OCI-LY1 (cell line): ENCODE measurements at regions not wholly inside any gene's neighbourhood (a gene's known extent, or its start where the extent isn't known, plus 50 kb on each side); places are given as distances from the start of the nearest gene placed in this dataset.

ENCODE experiments used
- H2AFZ ChIP-seq: fragments of 200-600 bp; sonication (generic), shearing (Covaris generic); 2 replicates; pipeline ENCODE4 v1.6.0; 2014; ENCODE audit warnings: antibody characterized with exemption, mild to moderate bottlenecking, low read length
- H3F3A ChIP-seq: fragments of 200-600 bp; sonication (generic), shearing (Covaris generic); 2 replicates; pipeline ENCODE4 v1.6.0; 2014; ENCODE audit warnings: mild to moderate bottlenecking, antibody characterized with exemption, low read length, moderate library complexity; ENCODE audit not compliant: insufficient read depth
- H3K27ac ChIP-seq: fragments of 200-600 bp; sonication (generic); 2 replicates; pipeline ENCODE4 v1.5.1; 2014; ENCODE audit warnings: low read length, mixed run types, mild to moderate bottlenecking, low read depth; ENCODE audit not compliant: poor library complexity, severe bottlenecking
- H3K27me3 ChIP-seq: fragments of 200-600 bp; sonication (generic); 2 replicates; pipeline ENCODE4 v1.6.0; 2014; ENCODE audit warnings: antibody characterized with exemption, mild to moderate bottlenecking, low read length, moderate library complexity; ENCODE audit not compliant: insufficient read depth
- H3K36me3 ChIP-seq: fragments of 200-600 bp; sonication (generic); 2 replicates; pipeline ENCODE4 v1.6.1; 2014; ENCODE audit warnings: mild to moderate bottlenecking, antibody characterized with exemption, low read length, moderate library complexity, mixed read lengths; ENCODE audit not compliant: insufficient read depth
- H3K4me1 ChIP-seq: fragments of 200-600 bp; sonication (generic); 2 replicates; pipeline ENCODE4 v1.5.1; 2014; ENCODE audit warnings: mild to moderate bottlenecking, low read length, moderate library complexity; ENCODE audit not compliant: insufficient read depth, severe bottlenecking
- H3K4me2 ChIP-seq: fragments of 200-600 bp; sonication (generic), shearing (Covaris generic); 2 replicates; pipeline ENCODE4 v1.6.1; 2014; ENCODE audit warnings: low read length
- H3K4me3 ChIP-seq: fragments of 200-600 bp; sonication (generic); 2 replicates; pipeline ENCODE4 v1.5.1; 2014; ENCODE audit warnings: low read length, low read depth, mild to moderate bottlenecking, mixed read lengths; ENCODE audit not compliant: poor library complexity, severe bottlenecking
- H3K79me2 ChIP-seq: fragments of 200-600 bp; shearing (Covaris generic); 2 replicates; pipeline ENCODE4 v1.6.1; 2016; ENCODE audit warnings: mixed run types, low read length, mixed read lengths; ENCODE audit not compliant: insufficient read depth
- H3K9ac ChIP-seq: fragments of 200-600 bp; sonication (generic), shearing (Covaris generic); 2 replicates; pipeline ENCODE4 v1.6.1; 2014; ENCODE audit warnings: mild to moderate bottlenecking, low read length, mixed read lengths
- H3K9me2 ChIP-seq: fragments of 200-600 bp; sonication (generic), shearing (Covaris generic); 2 replicates; pipeline ENCODE4 v1.6.1; 2014; ENCODE audit warnings: low read depth, mild to moderate bottlenecking, low read length, mixed read lengths
- H3K9me3 ChIP-seq: fragments of 200-600 bp; shearing (Covaris generic); 2 replicates; pipeline ENCODE4 v1.6.1; 2014; ENCODE audit warnings: low read length, mixed read lengths
- H4K20me1 ChIP-seq: fragments of 200-600 bp; sonication (generic), shearing (Covaris generic); 2 replicates; pipeline ENCODE4 v1.6.0; 2016; ENCODE audit warnings: mild to moderate bottlenecking, low read length; ENCODE audit not compliant: insufficient read depth
- CTCF ChIP-seq: fragments of 200-600 bp; sonication (generic), shearing (Covaris generic); IDR thresholded peaks from 2 replicates; pipeline ENCODE4 v1.5.1; 2017; ENCODE audit warnings: mild to moderate bottlenecking, antibody characterized with exemption, low read length, moderate library complexity, mixed read lengths
- EZH2 ChIP-seq: fragments of 200-600 bp; sonication (generic), shearing (Covaris generic); IDR thresholded peaks from 2 replicates; pipeline ENCODE4 v1.8.0; 2017; ENCODE audit warnings: borderline replicate concordance, mixed run types, mild to moderate bottlenecking, antibody characterized with exemption, low read length, moderate library complexity, mixed read lengths

- no peaks in the 10 kb centered on the region for H3K79me2 ChIP-seq
- H3F3A ChIP-seq, result no peaks in the 10 kb centered on the region
- no peak overlapping the region for H3K4me3 ChIP-seq
- no peaks in the 10 kb centered on the region for H3K27me3 ChIP-seq
- H4K20me1 ChIP-seq, result no peaks in the 10 kb centered on the region
- H3K9me2 ChIP-seq, result no peaks in the 10 kb centered on the region
- no peak overlapping the region for H3K27ac ChIP-seq
- TF ChIP-seq CTCF (no peak), EZH2 (no peak)
- no peak overlapping the region for H3K4me2 ChIP-seq
- no peak overlapping the region for H3K9ac ChIP-seq
- H3K36me3 ChIP-seq, result no peaks in the 10 kb centered on the region
- no peak overlapping the region for H2AFZ ChIP-seq
- H3K9me3 ChIP-seq, result no peaks in the 10 kb centered on the region
- H3K4me1 ChIP-seq, result no peaks in the 10 kb centered on the region
Measured at GRCh38 chr5:117302473-117302872, 727.9 kb upstream of the SEMA6A start.

- Histone ChIP-seq H3K27me3 (no peaks in the 10 kb centered on the region), H3K4me1 (no peaks in the 10 kb centered on the region), H3K9me3 (no peaks in the 10 kb centered on the region), H3K4me3 (no peak overlapping the region), H3K9ac (no peak overlapping the region), H3K4me2 (no peak overlapping the region), H3F3A (no peaks in the 10 kb centered on the region), H3K36me3 (no peaks in the 10 kb centered on the region), H3K79me2 (no peaks in the 10 kb centered on the region), H2AFZ (no peak overlapping the region), H3K27ac (no peak overlapping the region), H4K20me1 (no peaks in the 10 kb centered on the region), H3K9me2 (no peaks in the 10 kb centered on the region)
- TF ChIP-seq EZH2 (no peak), CTCF (no peak)
Measured at GRCh38 chr5:117299936-117300328, 725.3 kb upstream of the SEMA6A start.

GRCh38 chr5:117299224-117299935 lies 724.8 kb upstream of the SEMA6A start:
- H3K4me1 ChIP-seq, result no peaks in the 10 kb centered on the region
- no peaks in the 10 kb centered on the region for H3K9me2 ChIP-seq
- no peak overlapping the region for H3K9ac ChIP-seq
- no peak overlapping the region for H2AFZ ChIP-seq
- TF ChIP-seq EZH2, result no peak
- TF ChIP-seq CTCF, result no peak
- H3K4me2 ChIP-seq, result no peak overlapping the region
- H3K27me3 ChIP-seq, result no peaks in the 10 kb centered on the region
- H4K20me1 ChIP-seq, result no peaks in the 10 kb centered on the region
- H3K79me2 ChIP-seq, result no peaks in the 10 kb centered on the region
- H3K27ac ChIP-seq, result no peak overlapping the region
- no peaks in the 10 kb centered on the region for H3K36me3 ChIP-seq
- H3K4me3 ChIP-seq, result no peak overlapping the region
- H3K9me3 ChIP-seq, result no peaks in the 10 kb centered on the region
- no peaks in the 10 kb centered on the region for H3F3A ChIP-seq
